D721Med (cell line): ENCODE measurements at regions not wholly inside any gene's neighbourhood (a gene's known extent, or its start where the extent isn't known, plus 50 kb on each side); places are given as distances from the start of the nearest gene placed in this dataset.

Experiments
- DNase-seq: peaks from one replicate; pipeline ENCODE4 v3.0.0; 2011; ENCODE audit warnings: low spot score; ENCODE audit not compliant: insufficient read length
- FAIRE-seq: peaks from 2 replicates; lab custom pipeline; 2011; peaks lifted over from hg19 to GRCh38; lab: Jason Lieb, UNC
- TF ChIP-seq, protein P1 (sequence below): IDR thresholded peaks from 2 replicates; pipeline ENCODE4 v1.5.1; 2012; ENCODE audit warnings: mild to moderate bottlenecking, control low read depth; ENCODE audit not compliant: insufficient read depth; ENCODE audit errors: missing control alignments

DNA sequence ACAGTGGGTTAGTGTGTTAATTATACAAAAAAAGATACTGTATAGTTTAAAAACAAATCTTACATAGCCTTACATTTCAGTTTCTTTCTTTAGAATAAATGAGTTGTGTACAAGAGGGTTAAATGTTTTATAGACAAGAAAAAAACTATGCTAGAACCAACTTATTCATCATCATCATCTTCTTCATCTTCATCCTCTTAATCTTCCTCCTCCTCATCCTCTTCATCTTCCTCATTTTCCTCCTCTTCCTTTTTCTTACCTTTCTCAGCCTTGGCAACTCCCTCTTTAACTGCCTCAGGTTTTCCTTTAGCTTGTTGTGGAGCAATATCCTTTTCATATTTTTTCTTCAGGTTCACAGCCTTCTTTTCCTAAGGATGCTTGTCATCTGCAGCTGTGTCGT is 53.7 kb downstream of the RPS12 start:
- DNase-seq: no peak
- FAIRE-seq: no peak
- TF ChIP-seq, protein P1, sequence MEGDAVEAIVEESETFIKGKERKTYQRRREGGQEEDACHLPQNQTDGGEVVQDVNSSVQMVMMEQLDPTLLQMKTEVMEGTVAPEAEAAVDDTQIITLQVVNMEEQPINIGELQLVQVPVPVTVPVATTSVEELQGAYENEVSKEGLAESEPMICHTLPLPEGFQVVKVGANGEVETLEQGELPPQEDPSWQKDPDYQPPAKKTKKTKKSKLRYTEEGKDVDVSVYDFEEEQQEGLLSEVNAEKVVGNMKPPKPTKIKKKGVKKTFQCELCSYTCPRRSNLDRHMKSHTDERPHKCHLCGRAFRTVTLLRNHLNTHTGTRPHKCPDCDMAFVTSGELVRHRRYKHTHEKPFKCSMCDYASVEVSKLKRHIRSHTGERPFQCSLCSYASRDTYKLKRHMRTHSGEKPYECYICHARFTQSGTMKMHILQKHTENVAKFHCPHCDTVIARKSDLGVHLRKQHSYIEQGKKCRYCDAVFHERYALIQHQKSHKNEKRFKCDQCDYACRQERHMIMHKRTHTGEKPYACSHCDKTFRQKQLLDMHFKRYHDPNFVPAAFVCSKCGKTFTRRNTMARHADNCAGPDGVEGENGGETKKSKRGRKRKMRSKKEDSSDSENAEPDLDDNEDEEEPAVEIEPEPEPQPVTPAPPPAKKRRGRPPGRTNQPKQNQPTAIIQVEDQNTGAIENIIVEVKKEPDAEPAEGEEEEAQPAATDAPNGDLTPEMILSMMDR: no peak

- DNase-seq: no peak
- no peak for FAIRE-seq
- TF ChIP-seq, protein P1: no peak
Observed at GRCh38 chr6:132872923-132873322, 58.6 kb downstream of the RPS12 start.

- DNase-seq: no peak
- TF ChIP-seq, protein P1: no peak
- no peak for FAIRE-seq
Observed at GRCh38 chr6:132877003-132877402, 62.6 kb downstream of the RPS12 start.

GRCh38 chr6:132887204-132887603 is 72.8 kb downstream of the RPS12 start:
- TF ChIP-seq, protein P1: no peak
- DNase-seq: no peak
- no peak for FAIRE-seq

GRCh38 chr6:132888701-132889100 is 74.3 kb downstream of the RPS12 start:
- TF ChIP-seq, protein P1: no peak
- no peak for FAIRE-seq
- DNase-seq: no peak

DNA sequence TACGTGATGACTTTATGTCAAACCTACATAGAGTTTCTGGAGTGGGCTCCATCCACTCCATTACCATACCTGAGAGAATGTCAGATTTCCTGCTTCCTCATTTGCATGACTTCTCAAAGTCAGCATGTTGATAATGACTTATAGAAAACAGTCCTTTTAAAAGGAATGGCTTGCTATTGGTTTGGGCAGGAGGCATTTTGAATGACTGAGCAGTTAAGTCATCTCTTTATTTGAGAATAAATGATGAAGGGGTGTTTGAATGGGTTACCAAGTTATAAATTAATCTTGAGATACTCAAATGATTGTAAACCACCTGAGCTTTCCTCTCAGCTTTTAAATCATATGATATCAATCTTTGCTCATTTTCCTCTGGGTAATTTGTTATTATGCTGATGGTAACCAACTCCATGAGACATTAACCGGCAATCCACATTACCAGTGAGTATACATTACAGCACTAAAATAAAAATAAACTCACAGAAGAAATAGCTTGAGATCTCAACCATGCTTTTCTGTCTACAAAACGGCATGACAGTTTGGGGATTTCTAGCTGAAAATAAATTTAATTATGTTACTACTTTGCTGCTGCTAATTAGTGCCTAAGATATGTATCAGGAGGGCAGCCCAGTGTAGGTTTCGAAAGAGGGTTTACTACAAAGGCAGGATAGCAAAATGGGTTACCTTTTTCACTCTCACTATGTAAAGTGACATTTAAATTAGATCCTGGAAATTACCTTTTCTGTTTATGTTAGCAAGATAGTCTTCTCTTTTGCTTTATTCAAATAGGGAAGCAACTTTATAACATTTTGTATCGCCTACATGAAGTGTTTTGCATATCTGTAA is 78.8 kb downstream of the RPS12 start:
- no peak for DNase-seq
- FAIRE-seq: no peak
- TF ChIP-seq, protein P1: no peak
